ENCODE measurements at regions not wholly inside any gene's neighbourhood (a gene's known extent, or its start where the extent isn't known, plus 50 kb on each side); places are given as distances from the start of the nearest gene placed in this dataset.

GRCh38 chr11:81218440-81218839, 1515.2 kb downstream of the FAM181B start:
- TF ChIP-seq POLR2A (IDR thresholded peaks at IDR 0.05) (no peak), CTCF (IDR thresholded peaks at IDR 0.05) (no peak)

Measured in heart left ventricle (tissue), 13 donors.